Esophagus muscularis mucosa (tissue), 4 donors: ENCODE measurements at regions not wholly inside any gene's neighbourhood (a gene's known extent, or its start where the extent isn't known, plus 50 kb on each side); places are given as distances from the start of the nearest gene placed in this dataset.

Experiments
- CTCF ChIP-seq, 3 experiments: fragments of 200-600 bp in 2 of 3; fragments of 450-650 bp in 1 of 3; sonication (generic) in 2 of 3; IDR thresholded peaks; one replicate each; pipeline ENCODE4 v1.5.1; 2017 to 2019; ENCODE audit warnings: antibody characterized with exemption in 3 of 3, mild to moderate bottlenecking in 2 of 3, moderate library complexity in 1 of 3
- EP300 ChIP-seq: sonication (generic); formaldehyde crosslinking; IDR thresholded peaks from one replicate; pipeline ENCODE4 v1.6.1; 2017; ENCODE audit warnings: antibody characterized with exemption
- POLR2A ChIP-seq: fragments of 450-650 bp; IDR thresholded peaks from one replicate; pipeline ENCODE4 v1.6.1; 2017; ENCODE audit warnings: antibody characterized with exemption, moderate library complexity, mild to moderate bottlenecking, low read depth
- POLR2AphosphoS5 ChIP-seq, 2 donors: sonication (generic); formaldehyde crosslinking; IDR thresholded peaks; one replicate each; pipeline ENCODE4 v1.6.1; 2017; ENCODE audit warnings: antibody characterized with exemption in 2 of 2

- TF ChIP-seq CTCF (IDR thresholded peaks at IDR 0.05), result no peak
- no peak for TF ChIP-seq POLR2AphosphoS5 (IDR thresholded peaks at IDR 0.05)
- no peak for TF ChIP-seq POLR2A
- TF ChIP-seq EP300, result no peak
These were observed 909.4 kb downstream of the FSTL5 start for GRCh38 chr4:161254375-161254774.
